ENCODE measurements at regions not wholly inside any gene's neighbourhood (a gene's known extent, or its start where the extent isn't known, plus 50 kb on each side); places are given as distances from the start of the nearest gene placed in this dataset.

GRCh38 chr10:65365878-65366277 is 1560.0 kb upstream of the LRRTM3 start:
- ChIA-PET POLR2A (no interaction called here), CTCF (no interaction called here)
- Histone ChIP-seq H3K27ac (ENCODE audit: extremely low read depth, low read depth, low read length) (no peak overlapping the region), H3K4me1 (ENCODE audit: control insufficient read depth, insufficient read depth, low read length) (no peaks in the 10 kb centered on the region), H3K36me3 (ENCODE audit: control insufficient read depth in 2 of 2, insufficient read depth in 1 of 2, low read length in 2 of 2) (no peaks in the 10 kb centered on the region), H3K4me3 (ENCODE audit: low read depth, low read length) (no peak overlapping the region), H3K9me3 (ENCODE audit: control insufficient read depth, insufficient read depth, low read depth, low read length) (no peaks in the 10 kb centered on the region)
- TF ChIP-seq ZBTB7A (tag by site-specific recombination; IDR thresholded peaks at IDR 0.05; ENCODE audit: low read depth) (no peak), ZNF121 (tag by site-specific recombination; IDR thresholded peaks at IDR 0.05) (no peak), ZNF645 (tag by site-specific recombination; IDR thresholded peaks at IDR 0.05) (no peak), OSR2 (tag by site-specific recombination; IDR thresholded peaks at IDR 0.05) (no peak), ZNF404 (tag by site-specific recombination; IDR thresholded peaks at IDR 0.05) (no peak), PRDM4 (tag by site-specific recombination; IDR thresholded peaks at IDR 0.05) (no peak), ZNF350 (tag by site-specific recombination; IDR thresholded peaks at IDR 0.05) (no peak), ZNF704 (tag by site-specific recombination; IDR thresholded peaks at IDR 0.05) (no peak), ZNF174 (tag by site-specific recombination; IDR thresholded peaks at IDR 0.05) (no peak), ZNF561 (tag by site-specific recombination; IDR thresholded peaks at IDR 0.05; ENCODE audit: borderline replicate concordance) (no peak), OVOL3 (tag by site-specific recombination; IDR thresholded peaks at IDR 0.05) (no peak), FEZF1 (tag by site-specific recombination; IDR thresholded peaks at IDR 0.05) (no peak)

GRCh38 chr10:65367706-65368105 is 1558.1 kb upstream of the LRRTM3 start:
- H3K4me1 ChIP-seq (ENCODE audit: control insufficient read depth, insufficient read depth, low read length), result no peaks in the 10 kb centered on the region
- H3K36me3 ChIP-seq (ENCODE audit: control insufficient read depth in 2 of 2, insufficient read depth in 1 of 2, low read length in 2 of 2), result no peaks in the 10 kb centered on the region
- TF ChIP-seq ZNF747 (tag by site-specific recombination; IDR thresholded peaks at IDR 0.05) (no peak), YY1 (tag by site-specific recombination; IDR thresholded peaks at IDR 0.05) (no peak), ZNF133 (tag by site-specific recombination; IDR thresholded peaks at IDR 0.05) (no peak), GFI1B (tag by site-specific recombination; IDR thresholded peaks at IDR 0.05) (no peak), OSR2 (tag by site-specific recombination; IDR thresholded peaks at IDR 0.05) (no peak), ZNF16 (tag by site-specific recombination; IDR thresholded peaks at IDR 0.05; ENCODE audit: low read depth) (no peak), ZNF670 (tag by site-specific recombination; IDR thresholded peaks at IDR 0.05; ENCODE audit: low read depth) (no peak), KLF1 (tag by site-specific recombination; IDR thresholded peaks at IDR 0.05) (no peak), ZNF426 (tag by site-specific recombination; IDR thresholded peaks at IDR 0.05) (no peak), ZNF704 (tag by site-specific recombination; IDR thresholded peaks at IDR 0.05) (no peak), KLF16 (tag by site-specific recombination; IDR thresholded peaks at IDR 0.05) (no peak), ZNF362 (tag by site-specific recombination; IDR thresholded peaks at IDR 0.05) (no peak), ZNF529 (tag by site-specific recombination; IDR thresholded peaks at IDR 0.05; ENCODE audit: insufficient replicate concordance) (no peak), PRDM1 (tag by site-specific recombination; IDR thresholded peaks at IDR 0.05) (no peak), ZBTB48 (tag by site-specific recombination; IDR thresholded peaks at IDR 0.05) (no peak), SETDB1 (IDR thresholded peaks at IDR 0.05; ENCODE audit: insufficient read length, low read length) (no peak), ZNF610 (tag by site-specific recombination; IDR thresholded peaks at IDR 0.05; ENCODE audit: borderline replicate concordance) (no peak), ZNF37A (tag by site-specific recombination; IDR thresholded peaks at IDR 0.05) (no peak)
- TF ChIP-seq, protein P1, sequence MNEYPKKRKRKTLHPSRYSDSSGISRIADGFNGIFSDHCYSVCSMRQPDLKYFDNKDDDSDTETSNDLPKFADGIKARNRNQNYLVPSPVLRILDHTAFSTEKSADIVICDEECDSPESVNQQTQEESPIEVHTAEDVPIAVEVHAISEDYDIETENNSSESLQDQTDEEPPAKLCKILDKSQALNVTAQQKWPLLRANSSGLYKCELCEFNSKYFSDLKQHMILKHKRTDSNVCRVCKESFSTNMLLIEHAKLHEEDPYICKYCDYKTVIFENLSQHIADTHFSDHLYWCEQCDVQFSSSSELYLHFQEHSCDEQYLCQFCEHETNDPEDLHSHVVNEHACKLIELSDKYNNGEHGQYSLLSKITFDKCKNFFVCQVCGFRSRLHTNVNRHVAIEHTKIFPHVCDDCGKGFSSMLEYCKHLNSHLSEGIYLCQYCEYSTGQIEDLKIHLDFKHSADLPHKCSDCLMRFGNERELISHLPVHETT (tag by site-specific recombination; IDR thresholded peaks at IDR 0.05), result no peak
- no peak overlapping the region for H3K4me3 ChIP-seq (ENCODE audit: low read depth, low read length)
- H3K9me3 ChIP-seq (ENCODE audit: control insufficient read depth, insufficient read depth, low read depth, low read length), result no peaks in the 10 kb centered on the region
- no peak overlapping the region for H3K27ac ChIP-seq (ENCODE audit: extremely low read depth, low read depth, low read length)
- POLR2A ChIA-PET, result no interaction called here
- CTCF ChIA-PET, result interaction anchor here (0.6 kb wide), 1 partner anchor 56 kb away, joined by 4 read pairs; no protein-coding TSS in a partner anchor
